Mucosa of stomach (tissue), 1 donor: ENCODE measurements at regions not wholly inside any gene's neighbourhood (a gene's known extent, or its start where the extent isn't known, plus 50 kb on each side); places are given as distances from the start of the nearest gene placed in this dataset.

ENCODE experiments used
- H3K27me3 ChIP-seq: one replicate; pipeline ENCODE4 v1.7.0; 2013; ENCODE audit warnings: mild to moderate bottlenecking, low read length; ENCODE audit not compliant: control insufficient read depth, insufficient read depth
- H3K36me3 ChIP-seq: one replicate; pipeline ENCODE4 v1.7.0; 2013; ENCODE audit warnings: low read length; ENCODE audit not compliant: control insufficient read depth, insufficient read depth
- H3K4me1 ChIP-seq: one replicate; pipeline ENCODE4 v1.7.0; 2013; ENCODE audit warnings: mild to moderate bottlenecking, low read length; ENCODE audit not compliant: control insufficient read depth, insufficient read depth
- H3K4me3 ChIP-seq: one replicate; pipeline ENCODE4 v1.7.0; 2013; ENCODE audit warnings: low read length
- H3K9ac ChIP-seq: one replicate; pipeline ENCODE4 v1.7.0; 2013; ENCODE audit warnings: mild to moderate bottlenecking, low read length, moderate library complexity
- H3K9me3 ChIP-seq: one replicate; pipeline ENCODE4 v1.7.0; 2013; ENCODE audit warnings: mild to moderate bottlenecking, low read length, moderate library complexity; ENCODE audit not compliant: control insufficient read depth
- donor health status: Pancreatic carcinoma.

GRCh38 chr1:224486801-224487583 is 52.4 kb upstream of the WDR26 start:
- Histone ChIP-seq H3K4me3 (no peak overlapping the region), H3K9ac (no peak overlapping the region), H3K27me3 (no peaks in the 10 kb centered on the region), H3K9me3 (no peaks in the 10 kb centered on the region), H3K36me3 (no peaks in the 10 kb centered on the region), H3K4me1 (no peaks in the 10 kb centered on the region)

- Histone ChIP-seq H3K36me3 (no peaks in the 10 kb centered on the region), H3K4me3 (no peak overlapping the region), H3K27me3 (no peaks in the 10 kb centered on the region), H3K4me1 (peaks cover 8% of the 10 kb centered on the region), H3K9me3 (no peaks in the 10 kb centered on the region), H3K9ac (no peak overlapping the region)
Measured at GRCh38 chr1:224488806-224489499, 54.4 kb upstream of the WDR26 start.

GRCh38 chr1:224489534-224490365 is 55.2 kb upstream of the WDR26 start:
- no peak overlapping the region for H3K9ac ChIP-seq
- no peak overlapping the region for H3K4me3 ChIP-seq

GRCh38 chr1:224490549-224491537 is 56.2 kb upstream of the WDR26 start:
- H3K4me1 ChIP-seq, result peaks cover 8% of the 10 kb centered on the region
- H3K9me3 ChIP-seq, result no peaks in the 10 kb centered on the region
- no peak overlapping the region for H3K9ac ChIP-seq
- H3K36me3 ChIP-seq, result no peaks in the 10 kb centered on the region
- no peaks in the 10 kb centered on the region for H3K27me3 ChIP-seq
- no peak overlapping the region for H3K4me3 ChIP-seq

More at GRCh38 chr1:224489534-224490365, 55.2 kb upstream of the WDR26 start:
- H3K9me3 ChIP-seq, result no peaks in the 10 kb centered on the region
- H3K4me1 ChIP-seq, result peaks cover 8% of the 10 kb centered on the region
- no peaks in the 10 kb centered on the region for H3K27me3 ChIP-seq
- H3K36me3 ChIP-seq, result no peaks in the 10 kb centered on the region

GRCh38 chr1:224492015-224492414 is 57.4 kb upstream of the WDR26 start:
- H3K9me3 ChIP-seq, result no peaks in the 10 kb centered on the region
- no peaks in the 10 kb centered on the region for H3K27me3 ChIP-seq
- peaks cover 8% of the 10 kb centered on the region for H3K4me1 ChIP-seq
- no peak overlapping the region for H3K9ac ChIP-seq
- no peak overlapping the region for H3K4me3 ChIP-seq
- H3K36me3 ChIP-seq, result no peaks in the 10 kb centered on the region

GRCh38 chr1:224492632-224493031 is 58.0 kb upstream of the WDR26 start:
- Histone ChIP-seq H3K4me3 (no peak overlapping the region), H3K4me1 (peaks cover 8% of the 10 kb centered on the region), H3K36me3 (no peaks in the 10 kb centered on the region), H3K27me3 (no peaks in the 10 kb centered on the region), H3K9ac (no peak overlapping the region), H3K9me3 (no peaks in the 10 kb centered on the region)

GRCh38 chr1:224493269-224493668 is 58.7 kb upstream of the WDR26 start:
- no peak overlapping the region for H3K4me3 ChIP-seq
- no peak overlapping the region for H3K9ac ChIP-seq
- H3K9me3 ChIP-seq, result no peaks in the 10 kb centered on the region
- H3K27me3 ChIP-seq, result no peaks in the 10 kb centered on the region
- H3K4me1 ChIP-seq, result peaks cover 14% of the 10 kb centered on the region
- H3K36me3 ChIP-seq, result no peaks in the 10 kb centered on the region

- H3K4me3 ChIP-seq, result no peak overlapping the region
- peaks cover 24% of the 10 kb centered on the region for H3K4me1 ChIP-seq
Measured at GRCh38 chr1:224494343-224494742, 59.7 kb upstream of the WDR26 start.

GRCh38 chr1:224495866-224496265 is 61.3 kb upstream of the WDR26 start:
- Histone ChIP-seq H3K9ac (no peak overlapping the region), H3K4me1 (peaks cover 24% of the 10 kb centered on the region), H3K9me3 (no peaks in the 10 kb centered on the region), H3K27me3 (no peaks in the 10 kb centered on the region), H3K36me3 (no peaks in the 10 kb centered on the region), H3K4me3 (no peak overlapping the region)

More at GRCh38 chr1:224494343-224494742, 59.7 kb upstream of the WDR26 start:
- no peaks in the 10 kb centered on the region for H3K9me3 ChIP-seq
- no peaks in the 10 kb centered on the region for H3K36me3 ChIP-seq
- H3K9ac ChIP-seq, result no peak overlapping the region
- no peaks in the 10 kb centered on the region for H3K27me3 ChIP-seq

GRCh38 chr1:224496826-224497225 is 62.2 kb upstream of the WDR26 start:
- Histone ChIP-seq H3K4me1 (peaks cover 26% of the 10 kb centered on the region), H3K36me3 (no peaks in the 10 kb centered on the region), H3K9ac (no peak overlapping the region), H3K9me3 (no peaks in the 10 kb centered on the region), H3K4me3 (no peak overlapping the region), H3K27me3 (no peaks in the 10 kb centered on the region)
